Naive thymus-derived CD4-positive, alpha-beta T cell (primary cell): ENCODE measurements at regions not wholly inside any gene's neighbourhood (a gene's known extent, or its start where the extent isn't known, plus 50 kb on each side); places are given as distances from the start of the nearest gene placed in this dataset.
"Not testable (repeated sequence)": the region's sequence is repeated elsewhere in the genome, so short reads cannot be mapped to it uniquely, and the experiment has no call there.

ENCODE experiments used
- ATAC-seq: fragments of 150-1000 bp; cut with Tn5 transposase; 2 replicates; pipeline ENCODE4 v1.10.0; 2021; ENCODE audit warnings: mild to moderate bottlenecking, moderate library complexity
- CTCF ChIA-PET: fragments of 350-600 bp; sonication (Branson Sonifier 250); formaldehyde crosslinking; loops from one replicate; lab custom pipeline; 2021; ENCODE audit warnings: antibody characterized with exemption; lab: Charles Lee
- POLR2A ChIA-PET: fragments of 350-600 bp; sonication (Branson Sonifier 250); formaldehyde crosslinking; loops from one replicate; lab custom pipeline; 2021; ENCODE audit warnings: antibody characterized with exemption, inconsistent platforms; lab: Charles Lee
- DNase-seq, 9 donors: peaks; one replicate each; pipeline versions ENCODE4 v3.0.0 to v3.0.0-alpha.2; 2020 to 2022; ENCODE audit warnings: mixed read lengths in 1 of 9
- H3K27ac ChIP-seq: one replicate; pipeline ENCODE4 v1.7.0; 2013; ENCODE audit warnings: mild to moderate bottlenecking, low read depth, low read length, moderate library complexity
- H3K27me3 ChIP-seq, 2 donors: one replicate each; pipeline ENCODE4 v1.7.0; 2013; ENCODE audit warnings: low read length in 2 of 2, mild to moderate bottlenecking in 2 of 2, moderate library complexity in 2 of 2; ENCODE audit not compliant: control insufficient read depth in 2 of 2, insufficient read depth in 2 of 2
- H3K36me3 ChIP-seq, 3 experiments: 1 replicate in 2 of 3; 2 replicates in 1 of 3; pipeline ENCODE4 v1.7.0; 2013; ENCODE audit warnings: low read length in 3 of 3, mild to moderate bottlenecking in 3 of 3, moderate library complexity in 1 of 3; ENCODE audit not compliant: insufficient read depth in 3 of 3, control insufficient read depth in 2 of 3
- H3K4me1 ChIP-seq, 2 donors: one replicate each; pipeline ENCODE4 v1.7.0; 2013; ENCODE audit warnings: low read length in 2 of 2, mild to moderate bottlenecking in 2 of 2, moderate library complexity in 1 of 2; ENCODE audit not compliant: control insufficient read depth in 2 of 2, insufficient read depth in 2 of 2
- H3K4me3 ChIP-seq: 2 replicates; pipeline ENCODE4 v1.7.0; 2013; ENCODE audit warnings: mild to moderate bottlenecking, low read length
- H3K9me3 ChIP-seq, 3 experiments: 1 replicate in 2 of 3; 2 replicates in 1 of 3; pipeline ENCODE4 v1.7.0; 2013; ENCODE audit warnings: low read length in 3 of 3; ENCODE audit not compliant: control insufficient read depth in 2 of 3
- H3K27ac Mint-ChIP-seq, 9 donors: one replicate each; pipeline ENCODE4 v1.8.0; 2020 to 2022; ENCODE audit warnings: mixed read lengths in 9 of 9, mild to moderate bottlenecking in 8 of 9, moderate library complexity in 5 of 9, inconsistent platforms in 2 of 9
- H3K27me3 Mint-ChIP-seq, 5 donors: one replicate each; pipeline ENCODE4 v1.8.0; 2021 to 2022; ENCODE audit warnings: mixed read lengths in 5 of 5, mild to moderate bottlenecking in 1 of 5
- H3K36me3 Mint-ChIP-seq, 5 donors: one replicate each; pipeline ENCODE4 v1.8.0; 2020 to 2022; ENCODE audit warnings: mixed read lengths in 5 of 5, mild to moderate bottlenecking in 3 of 5, inconsistent platforms in 1 of 5
- H3K4me1 Mint-ChIP-seq, 7 donors: one replicate each; pipeline ENCODE4 v1.8.0; 2020 to 2022; ENCODE audit warnings: mixed read lengths in 7 of 7, mild to moderate bottlenecking in 3 of 7, inconsistent platforms in 1 of 7
- H3K4me3 Mint-ChIP-seq, 10 donors: one replicate each; pipeline ENCODE4 v1.8.0; 2020 to 2022; ENCODE audit warnings: mild to moderate bottlenecking in 10 of 10, mixed read lengths in 10 of 10, moderate library complexity in 6 of 10, inconsistent platforms in 2 of 10
- H3K9me3 Mint-ChIP-seq, 11 donors: one replicate each; pipeline ENCODE4 v1.8.0; 2020 to 2022; ENCODE audit warnings: mixed read lengths in 11 of 11, mild to moderate bottlenecking in 4 of 11, inconsistent platforms in 1 of 11, moderate library complexity in 1 of 11
- intact Hi-C, 2 donors: fragments of 100-400 bp; cut with micrococcal nuclease; formaldehyde crosslinking; loops; one replicate each; pipeline ENCODE4 v1.15.1; 2023

GRCh38 chr9:82052081-82052480, 63.5 kb downstream of the SPATA31D1 start:
- H3K27ac Mint-ChIP-seq = no peak overlapping the region
- Histone ChIP-seq H3K27ac (no peak overlapping the region), H3K4me3 (no peak overlapping the region), H3K4me1 (no peaks in the 10 kb centered on the region), H3K36me3 (no peaks in the 10 kb centered on the region), H3K27me3 (no peaks in the 10 kb centered on the region), H3K9me3 (no peaks in the 10 kb centered on the region)
- ATAC-seq (no peak), DNase-seq (no peak)
- no peak overlapping the region for H3K4me3 Mint-ChIP-seq
- no peaks in the 10 kb centered on the region for H3K4me1 Mint-ChIP-seq
- no peaks in the 10 kb centered on the region for H3K36me3 Mint-ChIP-seq
- H3K27me3 Mint-ChIP-seq = peaks cover 0 to 4% (median 0%) of the 10 kb centered on the region in 5 donors
- ChIA-PET POLR2A (no interaction called here), CTCF (no interaction called here)
- H3K9me3 Mint-ChIP-seq = peaks cover 0 to 4% (median 0%) of the 10 kb centered on the region in 11 donors
- intact Hi-C loops = no loop called here

GRCh38 chr9:82054264-82055015, 65.9 kb downstream of the SPATA31D1 start:
- H3K27me3 ChIP-seq = no peaks in the 10 kb centered on the region
- H3K27ac ChIP-seq = no peak overlapping the region
- no peak overlapping the region for H3K4me3 ChIP-seq
- ChIA-PET CTCF (no interaction called here), POLR2A (no interaction called here)
- no peaks in the 10 kb centered on the region for H3K4me1 ChIP-seq
- H3K9me3 ChIP-seq = no peaks in the 10 kb centered on the region
- Mint-ChIP-seq H3K27me3 (no peaks in the 10 kb centered on the region), H3K9me3 (peaks cover 0 to 4% (median 0%) of the 10 kb centered on the region in 11 donors), H3K27ac (no peak overlapping the region), H3K4me1 (no peaks in the 10 kb centered on the region), H3K36me3 (no peaks in the 10 kb centered on the region), H3K4me3 (no peak overlapping the region)
- no peak for ATAC-seq
- no peaks in the 10 kb centered on the region for H3K36me3 ChIP-seq
- no peak for DNase-seq
- intact Hi-C loops = no loop called here

- Mint-ChIP-seq H3K36me3 (no peaks in the 10 kb centered on the region), H3K27ac (no peak overlapping the region), H3K4me1 (peaks cover 0 to 2% (median 0%) of the 10 kb centered on the region in 7 donors), H3K9me3 (peaks cover 0 to 7% (median 2%) of the 10 kb centered on the region in 11 donors), H3K4me3 (no peak overlapping the region), H3K27me3 (peaks cover 0 to 7% (median 0%) of the 10 kb centered on the region in 5 donors)
- H3K4me1 ChIP-seq = no peaks in the 10 kb centered on the region
- no peaks in the 10 kb centered on the region for H3K36me3 ChIP-seq
- no peaks in the 10 kb centered on the region for H3K9me3 ChIP-seq
- H3K4me3 ChIP-seq = no peak overlapping the region
- CTCF ChIA-PET = no interaction called here
- intact Hi-C loops = no loop called here
- POLR2A ChIA-PET = no interaction called here
- no peak for DNase-seq
- ATAC-seq = no peak
- no peaks in the 10 kb centered on the region for H3K27me3 ChIP-seq
- no peak overlapping the region for H3K27ac ChIP-seq
These were observed 69.2 kb downstream of the SPATA31D1 start for GRCh38 chr9:82057805-82058204.

DNA sequence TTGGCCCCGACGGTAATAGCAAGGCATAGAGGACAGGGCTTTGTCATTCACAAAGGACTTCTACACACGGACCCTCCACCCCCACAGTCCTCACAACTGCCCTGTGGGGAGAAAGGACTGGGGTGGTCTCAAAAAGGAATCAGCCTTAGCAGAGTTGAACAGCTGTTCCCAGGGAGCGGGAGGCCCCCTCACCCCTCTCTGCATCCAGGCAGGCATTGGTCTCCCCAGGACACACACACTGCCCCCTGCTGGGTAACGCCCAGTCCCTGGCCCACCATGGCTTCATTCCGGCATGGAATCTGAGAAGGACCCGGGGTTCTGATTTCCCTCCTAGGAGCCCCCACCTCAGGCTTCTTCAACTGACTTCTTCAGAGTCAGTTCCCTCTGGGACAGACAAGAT, 73.2 kb downstream of the SPATA31D1 start:
- POLR2A ChIA-PET, intact Hi-C loops, ATAC-seq, H3K27me3 Mint-ChIP-seq, CTCF ChIA-PET, H3K4me3 Mint-ChIP-seq, H3K4me3 ChIP-seq, H3K4me1 ChIP-seq, H3K36me3 ChIP-seq, H3K27ac ChIP-seq, H3K4me1 Mint-ChIP-seq, H3K27me3 ChIP-seq, H3K36me3 Mint-ChIP-seq, DNase-seq, H3K9me3 ChIP-seq, H3K27ac Mint-ChIP-seq: not testable (repeated sequence)
- H3K9me3 Mint-ChIP-seq = peaks cover 0 to 13% (median 0%) of the 10 kb centered on the region in 11 donors

GRCh38 chr9:82062245-82062644, 73.7 kb downstream of the SPATA31D1 start:
- H3K27me3 ChIP-seq = no peaks in the 10 kb centered on the region
- no peaks in the 10 kb centered on the region for H3K36me3 ChIP-seq
- H3K36me3 Mint-ChIP-seq = no peaks in the 10 kb centered on the region
- intact Hi-C loops = no loop called here
- ChIA-PET CTCF (no interaction called here), POLR2A (no interaction called here)
- peaks cover 0 to 13% (median 0%) of the 10 kb centered on the region in 11 donors for H3K9me3 Mint-ChIP-seq
- no peak overlapping the region for H3K27ac ChIP-seq
- DNase-seq (no peak), ATAC-seq (no peak)
- H3K4me3 Mint-ChIP-seq = no peak overlapping the region
- H3K4me1 ChIP-seq = no peaks in the 10 kb centered on the region
- no peaks in the 10 kb centered on the region for H3K9me3 ChIP-seq
- peaks cover 0 to 7% (median 0%) of the 10 kb centered on the region in 5 donors for H3K27me3 Mint-ChIP-seq
- H3K4me1 Mint-ChIP-seq = peaks cover 0 to 3% (median 0%) of the 10 kb centered on the region in 7 donors
- no peak overlapping the region for H3K4me3 ChIP-seq
- no peak overlapping the region for H3K27ac Mint-ChIP-seq

DNA sequence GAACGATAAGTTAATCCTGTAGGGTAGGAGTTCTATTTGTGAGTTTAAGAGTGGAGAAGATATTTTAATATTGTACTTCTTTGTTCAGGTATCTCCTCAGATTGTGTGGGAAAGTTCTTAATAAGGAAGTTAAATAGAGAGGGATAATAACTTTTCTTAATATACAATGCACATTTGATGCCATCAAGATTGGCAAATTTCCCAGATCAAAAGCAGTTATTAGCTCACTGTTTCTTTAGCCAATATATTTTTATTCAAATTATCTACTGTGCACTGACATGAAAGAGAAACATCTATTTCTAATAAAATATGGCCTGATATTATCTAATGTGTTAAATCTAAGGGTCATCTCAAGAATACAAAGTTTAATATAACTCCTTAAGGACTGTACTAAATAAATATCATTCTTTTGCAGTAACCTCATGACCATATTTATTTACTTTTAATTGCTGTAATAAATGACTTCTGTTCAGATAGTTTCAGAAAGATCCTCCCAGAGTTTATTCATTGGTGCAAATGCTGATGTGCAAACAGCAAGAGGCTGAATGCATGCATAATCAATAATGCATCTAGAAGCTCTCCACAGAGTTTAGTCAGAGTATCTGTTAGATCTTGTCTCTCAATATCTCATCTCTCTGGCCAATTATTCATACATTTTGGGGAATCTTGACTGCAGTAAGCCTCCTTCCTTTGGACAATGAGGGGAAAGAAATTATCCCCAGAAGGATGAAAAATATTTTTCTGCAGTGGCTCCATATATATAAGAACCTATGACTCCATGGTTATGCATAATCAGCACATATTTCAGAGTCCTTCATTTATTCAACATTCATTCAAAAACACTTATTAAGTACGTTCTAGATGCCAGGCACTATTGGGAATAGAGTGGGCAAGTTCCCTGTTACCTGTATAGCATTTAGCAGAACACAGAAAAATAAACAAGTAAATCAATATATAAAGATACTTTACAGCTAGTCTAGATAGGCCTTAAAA, 85.3 kb downstream of the SPATA31D1 start:
- intact Hi-C loops = no loop called here
- CTCF ChIA-PET = no interaction called here
- Mint-ChIP-seq H3K36me3 (no peaks in the 10 kb centered on the region), H3K27me3 (peaks cover 0 to 4% (median 0%) of the 10 kb centered on the region in 5 donors), H3K9me3 (peaks cover 0 to 7% (median 0%) of the 10 kb centered on the region in 11 donors), H3K4me3 (no peak overlapping the region), H3K27ac (no peak overlapping the region), H3K4me1 (peaks cover 0 to 2% (median 0%) of the 10 kb centered on the region in 7 donors)
- POLR2A ChIA-PET = no interaction called here
- DNase-seq (no peak), ATAC-seq (no peak)
- no peak overlapping the region for H3K27ac ChIP-seq
- H3K27me3 ChIP-seq = no peaks in the 10 kb centered on the region
- no peak overlapping the region for H3K4me3 ChIP-seq
- no peaks in the 10 kb centered on the region for H3K36me3 ChIP-seq
- no peaks in the 10 kb centered on the region for H3K9me3 ChIP-seq
- H3K4me1 ChIP-seq = no peaks in the 10 kb centered on the region
